ENCODE measurements at regions not wholly inside any gene's neighbourhood (a gene's known extent, or its start where the extent isn't known, plus 50 kb on each side); places are given as distances from the start of the nearest gene placed in this dataset.
"Not testable (repeated sequence)": the region's sequence is repeated elsewhere in the genome, so short reads cannot be mapped to it uniquely, and the experiment has no call there.

- TF ChIP-seq POLR2A (IDR thresholded peaks at IDR 0.05; ENCODE audit: low read depth, low read length); JUN (IDR thresholded peaks at IDR 0.05; ENCODE audit: borderline replicate concordance, insufficient read depth, insufficient read length, low read depth); EZH2 (IDR thresholded peaks at IDR 0.05; ENCODE audit: borderline replicate concordance, low read depth, low read length, severe bottlenecking); POLR2AphosphoS5 (IDR thresholded peaks at IDR 0.05; ENCODE audit: insufficient read depth, low read depth, low read length); GATA2 (IDR thresholded peaks at IDR 0.05; ENCODE audit: insufficient read depth, insufficient read length, low read depth, low read length); MYC (IDR thresholded peaks at IDR 0.05; ENCODE audit: low read depth, low read length); FOS (IDR thresholded peaks at IDR 0.05; ENCODE audit: borderline replicate concordance, insufficient read depth, low read length): not testable (repeated sequence)
- TF ChIP-seq, protein P1, sequence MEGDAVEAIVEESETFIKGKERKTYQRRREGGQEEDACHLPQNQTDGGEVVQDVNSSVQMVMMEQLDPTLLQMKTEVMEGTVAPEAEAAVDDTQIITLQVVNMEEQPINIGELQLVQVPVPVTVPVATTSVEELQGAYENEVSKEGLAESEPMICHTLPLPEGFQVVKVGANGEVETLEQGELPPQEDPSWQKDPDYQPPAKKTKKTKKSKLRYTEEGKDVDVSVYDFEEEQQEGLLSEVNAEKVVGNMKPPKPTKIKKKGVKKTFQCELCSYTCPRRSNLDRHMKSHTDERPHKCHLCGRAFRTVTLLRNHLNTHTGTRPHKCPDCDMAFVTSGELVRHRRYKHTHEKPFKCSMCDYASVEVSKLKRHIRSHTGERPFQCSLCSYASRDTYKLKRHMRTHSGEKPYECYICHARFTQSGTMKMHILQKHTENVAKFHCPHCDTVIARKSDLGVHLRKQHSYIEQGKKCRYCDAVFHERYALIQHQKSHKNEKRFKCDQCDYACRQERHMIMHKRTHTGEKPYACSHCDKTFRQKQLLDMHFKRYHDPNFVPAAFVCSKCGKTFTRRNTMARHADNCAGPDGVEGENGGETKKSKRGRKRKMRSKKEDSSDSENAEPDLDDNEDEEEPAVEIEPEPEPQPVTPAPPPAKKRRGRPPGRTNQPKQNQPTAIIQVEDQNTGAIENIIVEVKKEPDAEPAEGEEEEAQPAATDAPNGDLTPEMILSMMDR (IDR thresholded peaks at IDR 0.05; ENCODE audit: extremely low read depth in 1 of 2, insufficient read depth in 1 of 2, low read depth in 1 of 2, low read length in 2 of 2) = not testable (repeated sequence)
- TF ChIP-seq, protein P2, sequence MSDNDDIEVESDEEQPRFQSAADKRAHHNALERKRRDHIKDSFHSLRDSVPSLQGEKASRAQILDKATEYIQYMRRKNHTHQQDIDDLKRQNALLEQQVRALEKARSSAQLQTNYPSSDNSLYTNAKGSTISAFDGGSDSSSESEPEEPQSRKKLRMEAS (IDR thresholded peaks at IDR 0.05; ENCODE audit: insufficient read depth, insufficient read length) = not testable (repeated sequence)
Measured at GRCh38 chr10:42243002-42243401, 395.4 kb downstream of the ZNF33B start.
